ENCODE measurements at regions not wholly inside any gene's neighbourhood (a gene's known extent, or its start where the extent isn't known, plus 50 kb on each side); places are given as distances from the start of the nearest gene placed in this dataset.

DNA sequence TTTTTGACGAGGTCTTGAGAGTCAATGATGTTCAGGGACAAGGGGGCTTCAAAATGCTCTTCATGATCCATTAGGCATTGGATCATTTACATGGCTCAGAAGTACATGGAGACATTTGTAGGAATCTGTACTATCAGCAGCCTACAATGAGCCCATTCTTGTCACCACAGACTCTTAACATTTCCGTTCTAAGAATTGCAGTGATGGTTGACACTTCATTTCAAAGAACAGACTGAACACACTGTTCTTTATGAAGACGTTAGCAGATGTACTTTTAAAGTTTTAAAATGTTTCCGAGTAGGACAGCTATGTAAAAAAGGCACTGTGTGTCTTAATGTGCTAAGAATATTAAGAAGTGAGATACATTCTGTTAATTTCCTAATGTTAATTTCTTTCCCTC is 97.3 kb upstream of the GOT2 start:
- TF ChIP-seq POLR2A (IDR thresholded peaks at IDR 0.05): no peak
- TF ChIP-seq, protein P1, sequence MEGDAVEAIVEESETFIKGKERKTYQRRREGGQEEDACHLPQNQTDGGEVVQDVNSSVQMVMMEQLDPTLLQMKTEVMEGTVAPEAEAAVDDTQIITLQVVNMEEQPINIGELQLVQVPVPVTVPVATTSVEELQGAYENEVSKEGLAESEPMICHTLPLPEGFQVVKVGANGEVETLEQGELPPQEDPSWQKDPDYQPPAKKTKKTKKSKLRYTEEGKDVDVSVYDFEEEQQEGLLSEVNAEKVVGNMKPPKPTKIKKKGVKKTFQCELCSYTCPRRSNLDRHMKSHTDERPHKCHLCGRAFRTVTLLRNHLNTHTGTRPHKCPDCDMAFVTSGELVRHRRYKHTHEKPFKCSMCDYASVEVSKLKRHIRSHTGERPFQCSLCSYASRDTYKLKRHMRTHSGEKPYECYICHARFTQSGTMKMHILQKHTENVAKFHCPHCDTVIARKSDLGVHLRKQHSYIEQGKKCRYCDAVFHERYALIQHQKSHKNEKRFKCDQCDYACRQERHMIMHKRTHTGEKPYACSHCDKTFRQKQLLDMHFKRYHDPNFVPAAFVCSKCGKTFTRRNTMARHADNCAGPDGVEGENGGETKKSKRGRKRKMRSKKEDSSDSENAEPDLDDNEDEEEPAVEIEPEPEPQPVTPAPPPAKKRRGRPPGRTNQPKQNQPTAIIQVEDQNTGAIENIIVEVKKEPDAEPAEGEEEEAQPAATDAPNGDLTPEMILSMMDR (IDR thresholded peaks at IDR 0.05): no peak
